ENCODE measurements at regions not wholly inside any gene's neighbourhood (a gene's known extent, or its start where the extent isn't known, plus 50 kb on each side); places are given as distances from the start of the nearest gene placed in this dataset.

GRCh38 chr1:101407505-101408211 is 170.8 kb downstream of the S1PR1 start:
- Histone ChIP-seq H3K9me3 (ENCODE audit: insufficient read depth in 2 of 2, low read depth in 1 of 2, low read length in 1 of 2) (no peaks in the 10 kb centered on the region), H2BK12ac (ENCODE audit: low read depth, low read length) (no peak overlapping the region), H3K4me2 (ENCODE audit: insufficient read depth in 1 of 2, low read depth in 2 of 2, low read length in 2 of 2) (no peak overlapping the region), H3K4ac (replicated peaks; ENCODE audit: insufficient read length, low read depth, low read length) (no peak overlapping the region), H3K23ac (ENCODE audit: insufficient read length) (no peak overlapping the region), H4K20me1 (replicated peaks in 1 of 2; ENCODE audit: control insufficient read depth in 1 of 2, insufficient read depth in 2 of 2, low read length in 2 of 2) (no peaks in the 10 kb centered on the region), H3K36me3 (ENCODE audit: control insufficient read depth in 2 of 4, insufficient read depth in 4 of 4, low read length in 3 of 4) (no peaks in the 10 kb centered on the region; a peak in 1 of 8 replicates), H2BK120ac (replicated peaks; ENCODE audit: low read depth, low read length) (no peak overlapping the region), H2BK20ac (ENCODE audit: low read length) (no peak overlapping the region), H4K8ac (ENCODE audit: extremely low read depth, insufficient read depth, low read length) (no peak overlapping the region), H3K79me1 (ENCODE audit: low read depth, low read length) (no peaks in the 10 kb centered on the region), H4K5ac (ENCODE audit: insufficient read length, low read depth, low read length) (no peak overlapping the region), H3K23me2 (ENCODE audit: low read depth, low read length) (no peaks in the 10 kb centered on the region), H4K91ac (replicated peaks; ENCODE audit: insufficient read length, low read length) (no peak overlapping the region), H3K14ac (ENCODE audit: insufficient read length) (no peak overlapping the region), H2BK15ac (ENCODE audit: low read length) (no peak overlapping the region), H3K9ac (replicated peaks in 1 of 4; ENCODE audit: extremely low read depth in 1 of 4, low read depth in 3 of 4, low read length in 3 of 4) (no peak overlapping the region), H2AK5ac (ENCODE audit: low read depth, low read length) (no peak overlapping the region), H3K18ac (ENCODE audit: extremely low read depth, low read length) (no peak overlapping the region), H3K4me1 (replicated peaks in 1 of 4; ENCODE audit: control insufficient read depth in 3 of 4, insufficient read depth in 4 of 4, low read length in 3 of 4) (no peaks in the 10 kb centered on the region), H2AFZ (ENCODE audit: low read length) (no peak overlapping the region), H3K27ac (ENCODE audit: low read depth, low read length) (no peak overlapping the region), H3K79me2 (ENCODE audit: control insufficient read depth in 1 of 2, insufficient read depth in 2 of 2, low read length in 2 of 2) (no peaks in the 10 kb centered on the region), H3K27me3 (replicated peaks in 1 of 4; ENCODE audit: control insufficient read depth in 3 of 4, extremely low read depth in 1 of 4, insufficient read depth in 3 of 4, low read length in 3 of 4) (no peaks in the 10 kb centered on the region), H3K56ac (replicated peaks; ENCODE audit: insufficient read length, low read depth, low read length) (no peak overlapping the region), H2BK5ac (ENCODE audit: low read depth, low read length) (no peak overlapping the region), H3K4me3 (ENCODE audit: extremely low read depth in 1 of 4, insufficient read depth in 2 of 4, low read depth in 3 of 4, low read length in 4 of 4) (no peak overlapping the region)
- 83% methylated on average over 2 of the region's 2 CpGs; no CpG with 5 or more reads in 1 of the 2 experiments for WGBS, 2 experiments (ENCODE audit: extremely low coverage in 1 of 2, insufficient coverage in 1 of 2, insufficient read length in 1 of 2, insufficient replicate concordance in 2 of 2, low coverage in 1 of 2, low lambda C conversion rate in 2 of 2, missing lambda C conversion rate in 1 of 2)
- DNase-seq (ENCODE audit: low read depth in 1 of 2, low spot score in 2 of 2) (no peak), FAIRE-seq (no peak)
- ChIA-PET POLR2A (ENCODE audit: partially characterized antibody) (no interaction called here), CTCF (ENCODE audit: partially characterized antibody) (interaction anchor here (0.7 to 1.2 kb wide), 3 partner anchors 10 to 99 kb away, joined by 3 to 7 read pairs (median 3); no protein-coding TSS in a partner anchor)
- no peak for TF ChIP-seq CBX8 (IDR thresholded peaks at IDR 0.05; ENCODE audit: borderline replicate concordance, low read depth, low read length)
- TF ChIP-seq POLR2A (IDR thresholded peaks at IDR 0.05; ENCODE audit: control extremely low read depth in 1 of 2, low read depth in 2 of 2, low read length in 2 of 2) = no peak
- TF ChIP-seq CEBPB (IDR thresholded peaks at IDR 0.05; ENCODE audit: low read depth, low read length) = no peak
- TF ChIP-seq YY1 (IDR thresholded peaks at IDR 0.05; ENCODE audit: low read depth, low read length) = no peak
- no peak for TF ChIP-seq TAF7 (optimal IDR thresholded peaks at IDR 0.05; ENCODE audit: borderline replicate concordance, low read depth, low read length)
- TF ChIP-seq CHD2 (IDR thresholded peaks at IDR 0.05; ENCODE audit: low read length) = no peak
- TF ChIP-seq, protein P1, sequence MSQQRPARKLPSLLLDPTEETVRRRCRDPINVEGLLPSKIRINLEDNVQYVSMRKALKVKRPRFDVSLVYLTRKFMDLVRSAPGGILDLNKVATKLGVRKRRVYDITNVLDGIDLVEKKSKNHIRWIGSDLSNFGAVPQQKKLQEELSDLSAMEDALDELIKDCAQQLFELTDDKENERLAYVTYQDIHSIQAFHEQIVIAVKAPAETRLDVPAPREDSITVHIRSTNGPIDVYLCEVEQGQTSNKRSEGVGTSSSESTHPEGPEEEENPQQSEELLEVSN (IDR thresholded peaks at IDR 0.05) = no peak
- no peak for TF ChIP-seq EGR1 (IDR thresholded peaks at IDR 0.05; ENCODE audit: borderline replicate concordance, low read depth, low read length)
